PFSK-1 (cell line): ENCODE measurements at regions not wholly inside any gene's neighbourhood (a gene's known extent, or its start where the extent isn't known, plus 50 kb on each side); places are given as distances from the start of the nearest gene placed in this dataset.

Source experiments
- FOXP2 ChIP-seq: optimal IDR thresholded peaks from 2 replicates; pipeline ENCODE3; 2011; ENCODE audit warnings: borderline replicate concordance, control low read depth, inconsistent platforms; ENCODE audit not compliant: insufficient read depth; ENCODE audit errors: extremely low read length, extremely low read depth
- POLR2AphosphoS5 ChIP-seq: IDR thresholded peaks from 2 replicates; pipeline ENCODE4 v1.6.1; 2012; ENCODE audit warnings: low read depth, mild to moderate bottlenecking, control low read depth, low read length, moderate library complexity
- SIN3A ChIP-seq: IDR thresholded peaks from 2 replicates; pipeline ENCODE4 v1.6.1; 2012; ENCODE audit warnings: mild to moderate bottlenecking, low read length, moderate library complexity, borderline replicate concordance; ENCODE audit not compliant: insufficient read depth
- TAF1 ChIP-seq: IDR thresholded peaks from 2 replicates; pipeline ENCODE4 v1.6.1; 2012; ENCODE audit warnings: low read length, control low read depth, borderline replicate concordance; ENCODE audit not compliant: insufficient read depth
- TF ChIP-seq, protein P1 (sequence below), 2 experiments: IDR thresholded peaks; 2 replicates each; pipeline versions ENCODE4 v1.6.1 to v1.8.0; 2011 to 2012; ENCODE audit warnings: low read depth in 2 of 2, low read length in 2 of 2, control low read depth in 1 of 2, inconsistent platforms in 1 of 2, mild to moderate bottlenecking in 1 of 2, moderate library complexity in 1 of 2; ENCODE audit not compliant: insufficient read depth in 1 of 2

DNA sequence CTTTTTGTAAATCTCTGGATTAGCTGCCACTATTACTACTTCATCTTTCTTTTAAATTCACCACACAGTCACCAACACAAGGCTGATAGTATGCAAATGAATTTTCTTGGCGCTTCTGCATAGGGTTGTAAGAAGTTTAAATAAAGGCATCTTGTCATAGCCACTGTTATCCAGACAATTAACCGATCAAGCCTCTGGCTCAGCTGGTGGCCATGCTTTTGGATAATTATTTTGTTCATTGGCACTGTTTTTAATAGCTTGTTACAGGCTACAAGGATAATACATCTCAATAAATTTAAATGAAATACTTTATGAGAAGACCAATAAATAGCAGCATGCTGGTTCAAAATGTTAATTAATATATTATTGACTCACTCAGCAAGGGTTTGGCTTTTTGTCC lies 1261.0 kb downstream of the FAM181B start:
- no peak for TF ChIP-seq TAF1
- TF ChIP-seq, protein P1, sequence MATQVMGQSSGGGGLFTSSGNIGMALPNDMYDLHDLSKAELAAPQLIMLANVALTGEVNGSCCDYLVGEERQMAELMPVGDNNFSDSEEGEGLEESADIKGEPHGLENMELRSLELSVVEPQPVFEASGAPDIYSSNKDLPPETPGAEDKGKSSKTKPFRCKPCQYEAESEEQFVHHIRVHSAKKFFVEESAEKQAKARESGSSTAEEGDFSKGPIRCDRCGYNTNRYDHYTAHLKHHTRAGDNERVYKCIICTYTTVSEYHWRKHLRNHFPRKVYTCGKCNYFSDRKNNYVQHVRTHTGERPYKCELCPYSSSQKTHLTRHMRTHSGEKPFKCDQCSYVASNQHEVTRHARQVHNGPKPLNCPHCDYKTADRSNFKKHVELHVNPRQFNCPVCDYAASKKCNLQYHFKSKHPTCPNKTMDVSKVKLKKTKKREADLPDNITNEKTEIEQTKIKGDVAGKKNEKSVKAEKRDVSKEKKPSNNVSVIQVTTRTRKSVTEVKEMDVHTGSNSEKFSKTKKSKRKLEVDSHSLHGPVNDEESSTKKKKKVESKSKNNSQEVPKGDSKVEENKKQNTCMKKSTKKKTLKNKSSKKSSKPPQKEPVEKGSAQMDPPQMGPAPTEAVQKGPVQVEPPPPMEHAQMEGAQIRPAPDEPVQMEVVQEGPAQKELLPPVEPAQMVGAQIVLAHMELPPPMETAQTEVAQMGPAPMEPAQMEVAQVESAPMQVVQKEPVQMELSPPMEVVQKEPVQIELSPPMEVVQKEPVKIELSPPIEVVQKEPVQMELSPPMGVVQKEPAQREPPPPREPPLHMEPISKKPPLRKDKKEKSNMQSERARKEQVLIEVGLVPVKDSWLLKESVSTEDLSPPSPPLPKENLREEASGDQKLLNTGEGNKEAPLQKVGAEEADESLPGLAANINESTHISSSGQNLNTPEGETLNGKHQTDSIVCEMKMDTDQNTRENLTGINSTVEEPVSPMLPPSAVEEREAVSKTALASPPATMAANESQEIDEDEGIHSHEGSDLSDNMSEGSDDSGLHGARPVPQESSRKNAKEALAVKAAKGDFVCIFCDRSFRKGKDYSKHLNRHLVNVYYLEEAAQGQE (IDR thresholded peaks at IDR 0.05; ENCODE audit: insufficient read depth in 1 of 2, low read depth in 2 of 2, low read length in 2 of 2) = no peak
- TF ChIP-seq SIN3A = no peak
- no peak for TF ChIP-seq POLR2AphosphoS5
- no peak for TF ChIP-seq FOXP2
